Ectodermal cell (in vitro differentiated cells): ENCODE measurements at regions not wholly inside any gene's neighbourhood (a gene's known extent, or its start where the extent isn't known, plus 50 kb on each side); places are given as distances from the start of the nearest gene placed in this dataset.

Source experiments
- H3K27ac ChIP-seq: 2 replicates; pipeline ENCODE4 v1.7.0; 2013; ENCODE audit warnings: mild to moderate bottlenecking, low read depth, low read length; ENCODE audit not compliant: insufficient read depth, poor library complexity, severe bottlenecking
- H3K27me3 ChIP-seq: 2 replicates; pipeline ENCODE4 v1.7.0; 2013; ENCODE audit warnings: mild to moderate bottlenecking, low read length; ENCODE audit not compliant: insufficient read depth, control insufficient read depth, poor library complexity, severe bottlenecking
- H3K36me3 ChIP-seq: one replicate; pipeline ENCODE4 v1.7.0; 2013; ENCODE audit warnings: low read length; ENCODE audit not compliant: control insufficient read depth, insufficient read depth
- H3K4me1 ChIP-seq: one replicate; pipeline ENCODE4 v1.7.0; 2013; ENCODE audit warnings: low read length; ENCODE audit not compliant: control insufficient read depth, insufficient read depth
- H3K4me3 ChIP-seq: 2 replicates; pipeline ENCODE4 v1.7.0; 2013; ENCODE audit warnings: low read depth, low read length, control low read depth; ENCODE audit not compliant: insufficient read depth
- H3K9me3 ChIP-seq: 2 replicates; pipeline ENCODE4 v1.7.0; 2013; ENCODE audit warnings: mild to moderate bottlenecking, low read length, moderate library complexity; ENCODE audit not compliant: control insufficient read depth
- WGBS, 2 experiments: methylation state at CpG; one replicate each; pipeline ENCODE4 v1.1.7; 2013; ENCODE audit warnings: missing lambda C conversion rate in 2 of 2; 5-methylcytosine and 5-hydroxymethylcytosine counted together

- 83 to 84% methylated on average over 11 of the region's 11 CpGs for WGBS, 2 experiments
- H3K27me3 ChIP-seq = no peaks in the 10 kb centered on the region
- no peak overlapping the region for H3K27ac ChIP-seq
- H3K4me1 ChIP-seq = peaks cover 4% of the 10 kb centered on the region
- no peaks in the 10 kb centered on the region for H3K36me3 ChIP-seq
- H3K9me3 ChIP-seq = no peaks in the 10 kb centered on the region
- H3K4me3 ChIP-seq = no peak overlapping the region
These were observed 142.7 kb downstream of the FOXD2 start for GRCh38 chr1:47580451-47580995.

GRCh38 chr1:47582891-47583608 lies 145.2 kb downstream of the FOXD2 start:
- H3K9me3 ChIP-seq = no peaks in the 10 kb centered on the region
- H3K27ac ChIP-seq = no peak overlapping the region
- H3K4me1 ChIP-seq = no peaks in the 10 kb centered on the region
- WGBS, 2 experiments = 62% methylated on average over 8 of the region's 8 CpGs
- no peaks in the 10 kb centered on the region for H3K27me3 ChIP-seq
- no peaks in the 10 kb centered on the region for H3K36me3 ChIP-seq
- H3K4me3 ChIP-seq = no peak overlapping the region

- WGBS, 2 experiments = 85 to 88% methylated on average over 1 of the region's 1 CpG
- no peaks in the 10 kb centered on the region for H3K9me3 ChIP-seq
- peaks cover 5% of the 10 kb centered on the region for H3K27me3 ChIP-seq
These were observed 146.4 kb downstream of the FOXD2 start for GRCh38 chr1:47584249-47584648.

DNA sequence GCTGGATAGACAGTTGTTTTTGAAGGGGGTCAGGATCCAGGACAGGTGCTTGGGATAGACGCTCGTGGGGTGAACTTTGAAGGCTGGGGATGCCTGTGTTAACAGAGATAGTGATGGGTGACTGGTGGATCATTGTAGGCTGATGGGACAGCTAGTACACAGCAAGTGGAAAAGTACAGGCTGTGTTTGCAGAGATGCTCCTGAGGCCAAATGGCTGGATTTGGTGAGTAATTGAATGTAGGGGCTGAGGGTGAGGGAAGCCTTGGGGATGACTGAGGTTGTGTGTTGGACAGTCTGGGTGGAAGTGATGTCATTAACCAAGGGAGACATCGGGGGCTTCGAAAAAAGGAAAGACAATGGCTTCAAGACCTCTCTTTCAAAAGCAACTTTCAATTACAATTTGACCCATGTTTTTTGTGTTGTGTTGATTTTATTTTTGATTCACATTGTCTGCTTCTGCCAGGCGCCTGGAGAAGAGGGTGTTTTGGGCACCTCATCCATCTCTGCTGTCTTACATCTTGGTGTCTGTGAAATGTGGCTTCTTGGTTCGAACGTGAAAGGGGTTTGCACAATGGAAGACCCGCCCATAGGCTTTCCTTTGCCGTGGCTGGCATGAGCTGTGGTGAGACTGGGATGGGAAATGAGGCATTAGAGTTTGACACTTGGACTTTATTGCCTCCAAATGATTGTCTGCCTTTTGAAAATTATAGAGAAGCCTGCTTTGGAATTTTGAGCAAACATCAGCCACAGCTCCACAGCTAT lies 147.5 kb downstream of the FOXD2 start:
- Histone ChIP-seq H3K9me3 (no peaks in the 10 kb centered on the region), H3K4me1 (no peaks in the 10 kb centered on the region), H3K36me3 (no peaks in the 10 kb centered on the region), H3K27me3 (peaks cover 5% of the 10 kb centered on the region), H3K27ac (no peak overlapping the region), H3K4me3 (no peak overlapping the region)
- 87 to 88% methylated on average over 9 of the region's 9 CpGs for WGBS, 2 experiments

More at GRCh38 chr1:47584249-47584648, 146.4 kb downstream of the FOXD2 start:
- Histone ChIP-seq H3K27ac (no peak overlapping the region), H3K36me3 (no peaks in the 10 kb centered on the region), H3K4me3 (no peak overlapping the region), H3K4me1 (no peaks in the 10 kb centered on the region)

- 91 to 94% methylated on average over 7 to 8 of the region's 8 CpGs for WGBS, 2 experiments
- no peak overlapping the region for H3K4me3 ChIP-seq
- H3K27ac ChIP-seq = no peak overlapping the region
- H3K27me3 ChIP-seq = peaks cover 21% of the 10 kb centered on the region
- H3K36me3 ChIP-seq = no peaks in the 10 kb centered on the region
- H3K9me3 ChIP-seq = no peaks in the 10 kb centered on the region
- H3K4me1 ChIP-seq = peaks cover 4% of the 10 kb centered on the region
These were observed 150.2 kb downstream of the FOXD2 start for GRCh38 chr1:47587891-47588582.

DNA sequence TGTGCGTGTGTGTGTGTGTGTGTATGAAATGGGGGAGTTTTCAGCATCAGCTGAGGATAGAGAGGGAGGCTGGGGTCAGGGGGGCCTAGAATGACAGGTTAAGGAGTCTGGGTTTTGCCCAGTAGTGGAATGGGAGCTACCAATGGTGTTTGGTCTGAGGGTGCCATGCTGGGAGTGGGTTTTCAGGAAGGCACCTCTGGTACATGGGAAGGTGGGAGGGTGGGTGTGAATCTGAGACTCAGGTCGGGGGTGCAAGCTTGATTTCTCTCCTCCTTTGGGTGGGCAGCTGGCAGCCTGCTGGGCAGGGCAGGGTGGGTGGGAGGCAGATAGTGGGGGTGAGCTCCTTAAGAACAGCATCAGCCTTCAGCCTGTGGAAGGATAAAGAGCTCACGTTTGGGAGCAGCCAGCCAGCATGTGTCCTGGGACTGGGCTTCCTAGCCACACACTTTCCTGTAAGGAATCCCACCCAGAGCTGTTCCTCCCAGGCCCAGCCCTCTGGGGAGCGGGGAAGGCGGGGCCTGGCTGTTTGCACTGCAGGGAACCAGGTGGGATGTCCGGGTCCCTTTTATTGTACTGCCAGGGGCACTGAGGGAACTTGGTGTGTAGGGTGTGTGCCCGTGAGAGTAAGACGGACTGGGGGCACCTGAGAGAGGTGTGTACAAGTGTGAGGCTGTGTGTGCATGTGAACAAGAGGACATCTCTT lies 152.8 kb downstream of the FOXD2 start:
- Histone ChIP-seq H3K27ac (no peak overlapping the region), H3K27me3 (peaks cover 43% of the 10 kb centered on the region), H3K4me3 (no peak overlapping the region), H3K4me1 (peaks cover 4% of the 10 kb centered on the region), H3K36me3 (no peaks in the 10 kb centered on the region), H3K9me3 (no peaks in the 10 kb centered on the region)
- WGBS, 2 experiments = 74% methylated on average over 8 of the region's 8 CpGs

DNA sequence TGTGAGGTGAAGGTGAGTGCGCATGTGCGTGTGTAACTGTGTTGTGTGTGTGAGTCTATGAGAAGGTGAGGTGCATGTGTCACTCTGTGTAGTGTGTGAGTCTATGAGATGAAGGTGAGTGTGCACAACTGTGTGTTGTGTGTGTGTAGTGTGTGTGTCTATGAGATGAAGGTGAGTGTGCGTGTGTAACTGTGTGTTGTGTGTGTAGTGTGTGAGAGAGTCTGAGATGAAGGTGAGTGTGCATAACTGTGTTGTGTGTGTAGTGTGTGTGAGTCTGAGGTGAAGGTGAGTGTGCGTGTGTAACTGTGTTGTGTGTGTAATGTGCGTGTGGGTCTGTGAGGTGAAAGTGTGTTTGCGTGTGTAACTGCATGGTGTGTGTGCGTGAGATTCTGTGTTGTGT lies 154.0 kb downstream of the FOXD2 start:
- Histone ChIP-seq H3K36me3 (no peaks in the 10 kb centered on the region), H3K9me3 (no peaks in the 10 kb centered on the region), H3K4me3 (no peak overlapping the region), H3K27me3 (peaks cover 43% of the 10 kb centered on the region), H3K27ac (no peak overlapping the region), H3K4me1 (peaks cover 4% of the 10 kb centered on the region)
- 90 to 92% methylated on average over 7 of the region's 7 CpGs for WGBS, 2 experiments

- Histone ChIP-seq H3K27me3 (peaks cover 43% of the 10 kb centered on the region), H3K36me3 (no peaks in the 10 kb centered on the region), H3K9me3 (no peaks in the 10 kb centered on the region), H3K4me1 (peaks cover 4% of the 10 kb centered on the region), H3K27ac (no peak overlapping the region), H3K4me3 (peak overlapping the region; percentile 34)
- WGBS, 2 experiments = 71 to 74% methylated on average over 15 of the region's 15 CpGs
These were observed 154.6 kb downstream of the FOXD2 start for GRCh38 chr1:47592296-47593012.

DNA sequence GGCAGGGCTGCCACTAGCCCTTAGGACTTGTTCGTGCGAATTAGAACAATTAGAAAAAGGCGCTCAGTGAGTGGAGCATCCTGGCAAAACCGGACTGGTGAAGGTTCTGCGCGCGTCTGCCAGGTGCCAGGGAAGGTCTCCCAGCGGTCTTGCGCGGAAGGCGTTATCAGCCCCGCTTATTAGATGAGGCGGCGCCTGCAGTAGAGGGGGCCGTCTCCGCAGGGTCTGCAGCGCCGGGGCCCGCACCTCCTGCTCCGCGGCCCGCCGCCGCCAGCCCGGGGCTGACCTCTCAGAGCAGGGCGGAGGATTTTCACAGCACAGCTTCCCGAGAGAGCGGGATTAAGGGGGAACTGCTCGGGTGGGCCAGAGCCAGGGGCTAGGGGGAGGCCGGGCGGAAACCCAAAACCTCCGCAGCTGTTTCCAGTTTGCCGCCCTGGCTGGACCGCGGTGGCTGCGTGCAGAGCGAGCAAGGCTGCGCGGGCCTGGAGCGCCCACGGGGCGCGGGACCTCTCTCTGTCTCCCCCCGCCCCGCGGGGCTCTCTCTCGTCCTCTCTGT lies 155.2 kb downstream of the FOXD2 start:
- peaks cover 43% of the 10 kb centered on the region for H3K27me3 ChIP-seq
- H3K9me3 ChIP-seq = no peaks in the 10 kb centered on the region
- WGBS, 2 experiments = 5 to 6% methylated on average over 47 of the region's 47 CpGs
- H3K4me1 ChIP-seq = peaks cover 4% of the 10 kb centered on the region
- H3K4me3 ChIP-seq = peak overlapping the region; percentile 34
- no peak overlapping the region for H3K27ac ChIP-seq
- H3K36me3 ChIP-seq = no peaks in the 10 kb centered on the region
